Left ventricle myocardium superior (tissue), 1 donor: ENCODE measurements at regions not wholly inside any gene's neighbourhood (a gene's known extent, or its start where the extent isn't known, plus 50 kb on each side); places are given as distances from the start of the nearest gene placed in this dataset.
"Not testable (repeated sequence)": the region's sequence is repeated elsewhere in the genome, so short reads cannot be mapped to it uniquely, and the experiment has no call there.

Source experiments
- ATAC-seq: fragments of 200-7000 bp; cut with Tn5 transposase; one replicate; pipeline ENCODE4 v1.9.1; 2020; ENCODE audit warnings: mild to moderate bottlenecking, moderate library complexity
- DNase-seq: peaks from one replicate; pipeline ENCODE4 v3.0.0-alpha.2; 2020
- intact Hi-C: fragments of 100-400 bp; cut with micrococcal nuclease; formaldehyde crosslinking; loops from one replicate; pipeline ENCODE4 v1.11.0; 2022
- donor health status: DM: no; HTN: yes; CAD: no; lungs with severe emphysema.

DNA sequence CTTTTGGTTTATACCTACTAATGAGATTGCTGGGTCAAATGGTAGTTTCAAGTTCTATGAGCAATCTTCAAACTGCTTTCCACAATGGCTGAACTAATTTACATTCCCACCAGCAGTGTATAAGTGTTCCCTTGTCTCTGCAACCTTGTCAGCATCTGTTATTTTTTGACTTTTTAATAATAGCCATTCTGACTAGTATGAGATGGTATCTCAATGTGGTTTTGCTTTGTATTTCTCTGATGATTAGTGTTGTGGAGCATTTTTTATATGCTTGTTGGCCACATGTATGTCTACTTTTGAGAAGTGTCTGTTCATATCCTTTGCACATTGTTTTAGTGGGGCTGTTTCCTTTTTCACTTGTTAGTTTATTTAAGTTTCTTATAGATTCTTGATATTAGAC lies 449.3 kb upstream of the ATP11B start:
- DNase-seq, ATAC-seq, intact Hi-C loops: not testable (repeated sequence)

DNA sequence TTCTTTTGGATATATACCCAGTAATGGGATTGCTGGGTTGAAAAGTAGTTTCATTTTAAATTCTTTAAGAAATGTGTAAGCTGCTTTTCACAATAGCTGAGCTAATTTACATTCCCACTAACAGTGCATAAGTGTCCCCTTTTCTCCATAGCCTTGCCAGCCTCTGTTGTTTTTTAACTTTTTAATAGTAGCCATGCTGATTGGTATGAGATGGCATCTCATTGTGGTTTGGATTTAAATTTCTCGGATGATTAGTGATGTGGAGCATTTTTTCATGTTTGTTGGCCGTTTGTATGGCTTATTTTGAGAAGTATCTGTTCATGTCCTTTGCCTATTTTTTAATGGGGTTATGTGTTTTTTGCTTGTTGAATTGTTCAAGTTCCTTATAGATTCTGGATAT lies 444.3 kb upstream of the ATP11B start:
- DNase-seq (no peak), ATAC-seq (no peak)
- intact Hi-C loops, result no loop called here

DNA sequence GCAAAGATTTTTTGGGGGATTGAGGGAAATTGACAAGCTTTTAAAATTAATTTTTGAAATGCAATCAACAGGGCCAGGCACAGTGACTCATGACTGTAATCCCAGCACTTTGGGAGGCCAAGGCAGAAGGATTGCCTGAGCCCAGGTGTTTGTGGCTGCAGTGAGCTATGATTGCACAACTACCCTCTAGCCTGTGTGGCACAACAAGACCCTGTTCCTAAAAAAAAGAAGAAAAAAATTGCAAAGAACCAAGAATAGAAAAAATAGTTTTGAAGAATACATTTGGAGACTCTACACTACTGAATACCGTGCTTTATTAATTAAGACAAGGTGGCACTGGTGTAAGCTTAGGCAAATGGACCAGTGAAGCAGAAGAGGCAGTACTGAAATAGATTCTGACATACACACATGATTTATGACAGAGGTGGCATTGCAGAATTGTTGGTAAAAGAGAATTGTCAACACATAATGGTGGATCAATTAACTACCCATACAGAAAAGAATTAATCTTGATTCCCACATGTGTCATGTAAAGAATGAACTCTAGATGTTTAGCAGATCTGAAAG lies 443.3 kb upstream of the ATP11B start:
- no peak for ATAC-seq
- intact Hi-C loops, result no loop called here
- no peak for DNase-seq

DNA sequence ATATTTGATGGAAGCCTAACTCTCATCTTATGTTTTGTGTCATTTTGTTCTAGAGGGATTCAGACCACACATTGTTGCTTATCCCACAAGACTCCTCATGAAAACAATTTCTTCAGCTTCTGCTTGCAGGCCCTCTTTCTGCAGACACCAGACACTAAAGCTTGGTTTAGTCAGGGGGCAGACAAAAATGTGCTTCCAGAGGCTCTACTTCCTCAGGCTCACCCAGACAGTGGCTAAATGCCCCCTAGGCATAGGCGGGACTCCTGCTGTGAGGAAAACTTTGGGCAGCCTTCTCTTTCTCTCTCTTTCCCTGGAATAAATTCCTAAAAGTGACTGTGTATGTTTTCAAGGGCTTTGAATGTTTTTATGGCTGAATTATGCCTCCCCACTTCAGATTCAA lies 435.4 kb upstream of the ATP11B start:
- DNase-seq (no peak), ATAC-seq (no peak)
- intact Hi-C loops, result no loop called here

DNA sequence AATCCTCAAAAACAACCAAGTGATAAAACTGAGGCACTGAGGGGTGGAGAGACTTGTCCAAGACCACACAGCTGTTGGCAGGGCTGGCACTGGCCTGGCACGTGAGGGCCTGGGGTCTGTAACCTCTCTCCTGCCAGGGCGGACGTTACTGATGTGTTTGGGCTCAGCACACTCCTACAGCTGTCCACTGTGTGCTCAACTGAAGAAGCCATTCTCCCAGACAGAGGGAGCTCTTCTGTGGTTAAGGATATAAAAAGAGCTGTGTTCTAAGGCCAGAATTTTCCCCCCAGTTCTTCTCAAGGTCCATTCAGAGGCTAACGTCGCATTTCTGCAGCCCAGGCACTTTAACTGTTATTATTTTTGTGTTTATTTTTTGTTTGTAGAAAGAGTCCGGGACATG lies 429.0 kb upstream of the ATP11B start:
- ATAC-seq, result no peak
- no peak for DNase-seq
- intact Hi-C loops, result no loop called here

DNA sequence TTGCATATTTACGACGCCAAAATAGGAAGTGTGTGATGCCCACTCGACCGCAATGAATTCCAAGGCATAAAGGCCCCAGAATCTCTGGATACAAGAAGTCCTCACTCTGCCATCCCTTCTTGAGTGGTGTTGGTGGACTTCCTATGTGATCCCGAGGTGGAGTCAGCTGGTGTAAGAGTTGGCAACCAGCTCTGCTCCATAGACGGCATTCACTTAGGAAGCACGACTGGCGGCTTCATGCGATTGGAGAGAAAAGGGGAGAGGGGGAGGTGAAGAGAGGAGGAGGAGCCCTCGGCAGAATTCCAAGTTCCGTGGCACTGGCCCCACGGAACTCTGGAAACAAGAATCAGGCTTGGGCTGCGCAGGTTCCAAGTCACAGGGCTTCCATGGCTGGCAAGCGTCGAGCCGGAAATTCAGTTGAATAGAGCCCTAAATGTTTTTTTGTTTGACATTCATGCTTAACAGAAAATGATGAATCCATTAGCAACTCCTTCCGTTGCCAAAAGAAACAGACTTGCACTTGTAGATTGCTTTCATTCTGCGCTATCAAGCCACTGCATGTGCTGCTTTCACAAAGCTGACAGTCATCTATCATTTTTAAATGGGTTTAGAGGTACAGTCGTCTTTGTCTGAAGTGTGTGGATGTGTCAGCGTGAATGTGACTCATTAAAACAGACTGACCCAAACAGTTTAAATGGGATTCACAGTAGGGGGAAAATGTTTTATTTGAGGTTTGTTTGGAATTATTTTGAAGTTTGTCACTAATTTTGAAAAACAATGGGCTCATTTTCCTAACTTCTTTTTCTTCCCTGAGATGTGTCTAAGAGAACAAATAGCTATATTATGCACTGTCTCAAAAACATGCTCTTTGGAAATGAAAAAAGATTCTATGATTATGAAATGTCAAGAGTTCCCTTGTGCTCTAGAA lies 428.3 kb upstream of the ATP11B start:
- DNase-seq (no peak), ATAC-seq (no peak)
- intact Hi-C loops, result no loop called here

DNA sequence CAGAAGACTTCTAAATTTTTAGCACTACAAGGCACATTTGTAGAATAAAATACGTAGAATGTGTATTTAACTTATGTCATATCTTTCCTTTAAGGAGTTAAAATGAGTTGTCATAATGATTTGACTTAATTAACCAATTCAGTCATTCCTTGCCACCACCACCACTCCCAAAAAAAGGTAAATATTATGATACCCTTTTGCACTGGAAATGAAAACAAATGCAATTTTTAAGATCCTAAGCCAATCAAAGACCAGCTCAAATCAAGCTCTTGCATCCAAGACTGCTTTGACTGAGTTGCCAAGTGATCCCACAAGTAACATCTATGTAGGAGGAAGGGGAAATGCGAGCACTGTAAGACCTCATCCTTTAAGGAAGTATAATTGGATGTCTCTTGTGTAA lies 426.6 kb upstream of the ATP11B start:
- ATAC-seq (no peak), DNase-seq (no peak)
- intact Hi-C loops, result no loop called here

DNA sequence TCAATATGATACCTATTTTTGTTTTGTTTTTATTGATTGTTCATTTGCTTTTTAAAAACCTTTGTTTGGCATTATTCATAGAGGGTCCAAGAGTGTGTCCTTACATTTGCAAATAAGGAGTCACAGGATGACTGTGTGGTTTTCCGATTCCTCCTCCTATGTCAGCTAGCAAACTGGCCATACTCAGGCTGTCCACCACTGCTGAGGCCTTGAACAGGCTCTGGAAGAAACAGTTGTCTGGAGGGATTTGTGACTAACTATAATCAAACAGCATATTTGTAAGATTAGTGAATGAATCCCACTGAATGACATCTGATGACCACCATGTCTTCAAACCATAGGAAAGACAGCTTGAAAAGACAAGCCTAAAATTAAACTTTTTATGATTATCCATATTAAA lies 423.4 kb upstream of the ATP11B start:
- no peak for DNase-seq
- ATAC-seq, result no peak
- intact Hi-C loops, result no loop called here

DNA sequence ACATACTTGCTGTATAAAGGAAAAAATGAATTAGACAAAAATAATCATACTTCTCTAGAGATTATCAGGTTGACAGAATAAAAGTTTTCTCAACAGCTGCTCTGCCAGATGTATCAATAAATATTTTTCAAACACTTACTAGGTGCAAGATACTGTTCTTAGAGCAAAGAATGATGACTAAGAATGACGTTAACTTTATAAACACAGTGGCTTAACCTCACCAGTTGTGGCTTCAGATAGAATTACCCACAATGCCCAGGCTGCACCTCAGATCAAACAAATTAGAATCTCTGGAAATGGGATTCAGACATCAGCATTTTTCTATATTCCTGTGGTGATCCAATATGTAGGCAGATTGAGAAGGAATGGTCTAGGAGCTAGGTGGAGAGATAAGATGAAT lies 422.4 kb upstream of the ATP11B start:
- ATAC-seq, result no peak
- no peak for DNase-seq
- intact Hi-C loops, result no loop called here

DNA sequence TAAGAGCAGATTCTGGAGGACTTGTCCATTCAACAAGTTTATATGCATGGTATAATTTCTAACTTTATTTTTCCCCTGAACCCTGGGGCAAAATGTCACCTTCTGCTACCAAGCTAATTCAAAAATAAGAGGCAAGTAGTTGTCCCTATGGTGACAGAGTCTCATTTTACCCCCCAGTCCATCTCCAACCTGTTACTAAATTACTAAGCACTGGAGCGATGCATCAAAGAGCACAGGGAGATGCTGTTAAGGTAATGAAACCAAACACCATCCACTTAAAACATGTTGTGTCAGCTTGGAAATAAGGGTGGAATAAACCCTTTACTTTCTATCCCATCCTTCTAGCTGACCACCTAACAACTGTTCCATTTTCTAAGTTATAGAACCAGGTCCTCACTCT lies 417.4 kb upstream of the ATP11B start:
- intact Hi-C loops, result no loop called here
- no peak for ATAC-seq
- no peak for DNase-seq

DNA sequence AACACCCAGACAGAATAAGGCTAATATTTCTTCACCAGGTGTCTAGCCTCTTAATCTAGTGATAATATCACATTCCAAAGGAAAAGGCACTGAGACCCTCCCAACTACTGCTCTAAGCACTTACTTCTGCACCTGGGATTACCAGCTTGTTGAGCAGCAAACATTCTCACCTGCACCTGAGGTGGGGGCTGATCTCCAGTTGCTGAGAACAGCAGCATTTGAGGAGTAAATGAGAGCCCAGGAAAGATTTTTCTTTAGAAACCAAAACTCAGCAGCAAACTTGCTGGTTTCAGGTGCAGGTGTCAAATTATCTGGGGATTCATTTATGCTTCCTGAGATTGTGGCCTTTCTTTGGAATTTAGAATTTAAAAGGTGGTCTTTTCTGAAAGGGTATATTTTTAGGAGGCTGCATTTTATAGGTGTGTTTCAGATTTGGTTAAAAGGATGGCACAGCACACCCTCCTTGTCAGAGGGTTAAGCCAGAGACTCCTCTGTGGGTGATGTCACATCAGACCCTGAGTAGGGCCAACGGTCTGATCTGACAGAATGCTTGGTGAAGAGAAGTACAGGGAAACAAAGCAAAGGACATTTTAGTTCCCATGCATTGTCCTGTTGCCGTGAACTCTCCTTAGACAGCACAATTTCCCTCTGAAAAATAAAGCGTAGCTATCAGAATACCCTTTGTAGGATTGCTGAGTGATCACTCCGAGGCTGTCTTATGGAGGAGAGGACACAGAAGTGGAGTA lies 411.0 kb upstream of the ATP11B start:
- intact Hi-C loops, result no loop called here
- DNase-seq, result no peak
- no peak for ATAC-seq

DNA sequence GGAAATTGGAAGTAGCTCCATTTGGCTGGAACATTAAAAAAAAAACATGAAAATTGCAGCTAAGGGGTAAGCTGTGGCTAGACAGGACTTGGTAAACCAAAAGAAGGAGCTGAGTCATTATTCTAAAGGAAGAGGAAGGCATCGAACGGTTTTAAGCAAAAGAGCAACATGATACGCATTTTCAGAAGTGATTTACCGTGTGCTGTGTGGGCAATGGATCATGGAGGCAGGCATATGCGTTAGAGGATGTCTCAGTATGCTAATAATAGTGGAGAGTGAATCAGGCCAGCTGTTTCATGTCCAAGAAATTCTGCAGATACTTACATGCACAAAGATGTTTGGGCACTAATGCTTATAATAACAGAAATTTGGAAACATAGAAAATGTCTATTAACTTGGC lies 409.1 kb upstream of the ATP11B start:
- intact Hi-C loops, result no loop called here
- ATAC-seq (no peak), DNase-seq (no peak)

DNA sequence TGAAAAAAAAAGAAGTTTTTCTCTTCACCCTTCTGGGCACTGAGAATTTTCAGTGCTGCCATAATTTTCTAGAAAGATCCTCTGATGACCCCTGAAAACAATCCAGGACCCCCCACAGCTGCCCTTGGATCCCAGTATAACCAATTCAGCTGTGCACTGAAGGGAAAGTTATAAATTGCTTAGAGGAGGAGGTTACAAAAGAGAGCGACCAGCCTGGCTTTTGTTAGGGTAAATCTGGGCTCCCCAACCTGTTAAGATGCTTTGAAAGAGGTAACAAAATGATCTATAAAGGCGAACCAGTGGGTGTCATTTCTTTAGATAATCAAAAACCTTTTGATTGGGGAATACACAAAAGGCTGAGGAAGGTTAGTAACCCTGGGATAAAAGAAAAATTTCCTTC lies 407.9 kb upstream of the ATP11B start:
- no peak for ATAC-seq
- no peak for DNase-seq
- intact Hi-C loops, result no loop called here

DNA sequence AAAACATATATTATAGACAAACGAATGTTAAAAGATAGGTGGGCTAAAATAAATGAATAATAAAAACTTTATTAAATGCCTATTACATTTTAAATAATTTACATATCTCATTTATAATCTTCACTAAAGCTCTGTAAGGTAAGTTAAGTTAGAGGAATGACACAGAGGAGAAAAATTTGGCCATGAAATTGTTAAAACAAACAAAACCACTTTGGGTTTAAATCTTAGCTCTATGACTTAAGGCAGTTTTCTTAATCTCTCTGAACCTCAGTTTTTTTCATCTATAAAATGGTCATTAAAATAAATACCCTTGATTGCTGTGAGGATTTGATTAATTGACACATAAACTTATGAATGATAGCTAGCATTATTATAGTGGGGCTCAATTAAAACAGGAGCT lies 404.8 kb upstream of the ATP11B start:
- intact Hi-C loops, result no loop called here
- DNase-seq (no peak), ATAC-seq (no peak)

DNA sequence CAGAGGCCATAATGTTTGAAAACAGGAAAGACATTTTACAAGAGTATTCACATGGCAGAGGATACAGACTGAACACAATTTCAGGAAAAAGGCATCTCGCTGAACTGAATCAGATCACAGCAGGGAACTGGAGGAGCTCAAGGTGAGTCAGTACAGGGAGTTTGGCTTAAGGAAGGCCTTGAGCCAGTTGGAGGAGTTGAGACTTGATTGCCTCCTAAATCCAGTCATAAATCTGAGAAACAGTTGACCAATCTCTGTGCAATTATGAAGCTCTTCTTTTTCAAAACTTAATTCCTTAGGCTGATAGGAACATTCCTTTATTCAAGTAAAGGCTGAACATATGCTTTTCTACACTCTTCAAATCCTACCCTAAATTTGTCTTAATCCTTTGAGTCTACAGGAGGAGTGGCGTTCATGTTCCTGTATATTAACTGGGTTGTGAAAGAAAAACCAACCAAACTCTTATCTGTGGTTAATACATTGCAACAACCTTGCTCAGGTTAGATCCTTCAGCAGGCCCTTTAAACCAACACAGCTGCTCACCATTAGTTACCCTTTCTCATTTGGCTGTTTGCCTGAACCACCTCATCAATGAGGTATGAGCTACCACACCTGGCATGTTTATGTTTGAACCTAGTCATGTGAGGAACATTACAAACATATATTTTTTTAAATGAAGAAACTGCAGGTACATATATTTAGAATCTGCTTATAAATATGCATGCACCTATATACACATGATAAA lies 404.1 kb upstream of the ATP11B start:
- intact Hi-C loops, result no loop called here
- ATAC-seq (no peak), DNase-seq (no peak)

DNA sequence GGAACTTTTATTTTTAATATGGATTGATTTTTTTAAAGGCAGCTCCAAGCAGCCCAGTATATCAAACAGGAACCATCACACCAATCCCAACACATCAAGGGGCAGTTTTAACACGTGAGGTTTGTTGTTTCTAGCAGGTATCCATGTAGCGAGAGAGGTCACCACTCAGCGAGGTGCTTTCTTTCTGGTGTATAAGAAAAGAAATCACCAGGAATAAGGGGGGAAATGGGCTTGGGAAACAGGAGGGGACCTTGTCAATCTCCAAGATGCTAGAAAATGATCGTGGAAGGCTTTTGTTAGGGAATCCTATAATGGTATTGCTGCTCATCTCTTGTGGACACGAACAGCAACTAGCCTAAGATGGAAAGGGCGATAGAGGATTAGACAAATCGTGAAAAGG lies 402.9 kb upstream of the ATP11B start:
- ATAC-seq, result no peak
- intact Hi-C loops, result no loop called here
- DNase-seq, result no peak

DNA sequence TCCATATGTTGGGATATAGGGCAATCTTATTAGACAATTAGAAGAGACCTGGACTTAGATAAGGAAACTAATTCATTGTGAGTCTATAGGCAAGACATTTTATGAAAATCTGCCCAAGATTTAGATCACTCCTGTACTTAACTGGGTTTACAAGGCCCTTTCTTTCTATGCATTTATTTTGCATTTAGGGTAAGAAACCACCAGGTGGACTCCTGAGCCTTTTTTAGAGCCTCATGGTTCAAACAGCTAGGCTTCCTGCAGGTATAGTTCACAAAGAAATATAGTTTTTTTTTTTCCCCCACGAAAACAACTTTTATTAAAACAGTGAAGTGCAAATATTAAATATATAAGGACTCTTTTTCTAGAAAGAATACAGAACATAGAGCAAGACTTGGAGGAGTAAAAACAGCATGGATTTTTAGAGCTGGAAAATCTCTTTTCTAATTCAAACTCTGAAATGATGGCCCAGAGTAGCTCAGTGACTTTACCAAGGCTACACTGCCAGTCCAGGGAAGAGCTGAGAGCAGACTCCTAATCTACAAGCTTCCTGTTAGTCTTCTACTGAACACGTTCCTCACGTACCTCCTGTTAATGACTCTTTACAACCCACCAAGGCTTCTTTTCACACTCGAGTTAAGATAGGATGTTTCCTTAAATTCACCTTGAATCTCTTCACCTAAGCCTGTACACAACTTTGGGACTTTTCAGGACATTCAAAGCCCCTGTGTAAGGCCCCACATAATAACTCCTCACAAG lies 400.9 kb upstream of the ATP11B start:
- DNase-seq (no peak), ATAC-seq (no peak)
- intact Hi-C loops, result no loop called here

DNA sequence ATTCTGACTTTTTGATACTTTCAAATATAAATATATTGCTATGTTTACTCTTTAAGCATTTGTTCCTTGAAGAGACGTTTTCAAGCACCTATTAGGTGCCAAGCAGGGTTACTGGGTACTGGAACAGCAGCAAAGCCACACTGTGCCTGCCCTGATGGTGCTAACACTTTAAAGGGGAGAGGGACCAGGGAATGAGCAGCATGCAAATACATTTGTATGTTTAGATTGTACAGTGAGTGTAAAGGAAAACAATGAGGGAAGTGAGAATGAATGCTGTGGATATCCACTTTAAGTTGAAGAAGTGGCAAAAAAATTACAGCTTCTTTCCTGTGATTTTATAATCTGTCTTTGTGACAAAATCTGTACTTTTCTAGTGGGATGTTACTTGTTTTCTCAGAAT lies 400.2 kb upstream of the ATP11B start:
- no peak for DNase-seq
- no peak for ATAC-seq
- intact Hi-C loops, result no loop called here

DNA sequence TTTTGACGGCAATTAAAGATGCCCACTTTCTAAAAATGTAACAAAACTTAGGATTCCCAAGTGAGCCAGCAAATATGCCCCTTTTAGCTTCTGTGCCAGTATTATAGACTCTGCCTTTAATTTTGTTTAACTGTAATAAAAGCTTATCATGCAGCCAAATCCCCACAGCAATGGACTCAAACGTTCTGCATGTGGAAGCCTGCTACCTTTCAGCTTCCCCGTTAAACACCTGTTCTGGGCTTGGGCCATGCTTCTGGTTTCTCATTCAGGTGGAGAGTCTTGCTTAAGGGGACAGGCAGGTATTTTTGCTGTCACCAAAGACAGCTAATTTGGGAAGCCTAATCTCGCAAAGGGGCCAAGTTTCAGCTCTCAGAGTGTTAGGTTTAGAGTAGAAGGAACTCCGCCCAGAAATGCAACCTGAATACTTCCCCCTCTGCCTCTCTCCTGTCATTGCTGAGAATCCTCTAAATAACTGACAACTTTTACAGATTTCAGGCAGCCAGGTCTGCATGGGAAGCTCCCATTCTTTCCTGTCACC lies 399.4 kb upstream of the ATP11B start:
- ATAC-seq, result no peak
- intact Hi-C loops, result no loop called here
- DNase-seq, result no peak
